BE2C (cell line): ENCODE measurements at regions not wholly inside any gene's neighbourhood (a gene's known extent, or its start where the extent isn't known, plus 50 kb on each side); places are given as distances from the start of the nearest gene placed in this dataset.

Experiments used
- DNase-seq: peaks from one replicate; pipeline ENCODE4 v3.0.0-alpha.2; 2020
- H3K27me3 ChIP-seq: fragments of 250-450 bp; sonication (Bioruptor Pico); 2 replicates; pipeline ENCODE4 v1.5.1; 2020; ENCODE audit warnings: mild to moderate bottlenecking
- H3K36me3 ChIP-seq: fragments of 250-450 bp; sonication (Bioruptor Pico); 2 replicates; pipeline ENCODE4 v1.5.1; 2020; ENCODE audit warnings: mild to moderate bottlenecking
- H3K4me1 ChIP-seq: fragments of 250-450 bp; sonication (Bioruptor Pico); 2 replicates; pipeline ENCODE4 v1.5.1; 2020
- H3K4me3 ChIP-seq: 2 replicates; pipeline ENCODE4 v1.5.1; 2011; ENCODE audit warnings: low read depth, low read length
- H3K9me3 ChIP-seq: fragments of 250-450 bp; sonication (Bioruptor Pico); 2 replicates; pipeline ENCODE4 v1.5.1; 2020
- TF ChIP-seq, protein P1 (sequence below): IDR thresholded peaks from 2 replicates; pipeline ENCODE4 v1.5.1; 2012; ENCODE audit warnings: mild to moderate bottlenecking, low read depth, low read length

DNA sequence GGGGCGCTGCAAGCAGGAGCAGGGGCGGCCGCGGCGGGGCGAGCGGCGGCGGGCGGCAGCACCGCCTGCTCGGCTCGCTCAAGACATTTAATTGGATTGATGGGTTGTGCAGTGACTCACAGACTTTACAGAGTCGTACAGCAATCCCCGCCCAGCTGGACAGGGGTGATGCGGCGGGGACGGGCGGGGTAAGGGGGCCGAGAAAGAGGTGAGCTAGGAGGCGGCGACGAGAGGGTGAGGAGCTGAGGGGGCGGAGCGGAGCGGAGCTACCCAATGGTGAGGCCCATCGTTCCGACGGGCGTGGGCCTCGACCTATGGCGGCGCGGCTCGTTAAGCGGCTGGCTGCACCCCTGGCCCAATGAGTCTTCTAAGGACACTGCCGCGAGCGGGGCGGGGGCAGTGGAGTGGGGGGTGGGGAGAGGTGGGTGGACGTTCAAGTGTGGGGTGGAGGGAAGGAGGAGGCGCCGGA lies 97.1 kb upstream of the SERTAD2 start:
- TF ChIP-seq, protein P1, sequence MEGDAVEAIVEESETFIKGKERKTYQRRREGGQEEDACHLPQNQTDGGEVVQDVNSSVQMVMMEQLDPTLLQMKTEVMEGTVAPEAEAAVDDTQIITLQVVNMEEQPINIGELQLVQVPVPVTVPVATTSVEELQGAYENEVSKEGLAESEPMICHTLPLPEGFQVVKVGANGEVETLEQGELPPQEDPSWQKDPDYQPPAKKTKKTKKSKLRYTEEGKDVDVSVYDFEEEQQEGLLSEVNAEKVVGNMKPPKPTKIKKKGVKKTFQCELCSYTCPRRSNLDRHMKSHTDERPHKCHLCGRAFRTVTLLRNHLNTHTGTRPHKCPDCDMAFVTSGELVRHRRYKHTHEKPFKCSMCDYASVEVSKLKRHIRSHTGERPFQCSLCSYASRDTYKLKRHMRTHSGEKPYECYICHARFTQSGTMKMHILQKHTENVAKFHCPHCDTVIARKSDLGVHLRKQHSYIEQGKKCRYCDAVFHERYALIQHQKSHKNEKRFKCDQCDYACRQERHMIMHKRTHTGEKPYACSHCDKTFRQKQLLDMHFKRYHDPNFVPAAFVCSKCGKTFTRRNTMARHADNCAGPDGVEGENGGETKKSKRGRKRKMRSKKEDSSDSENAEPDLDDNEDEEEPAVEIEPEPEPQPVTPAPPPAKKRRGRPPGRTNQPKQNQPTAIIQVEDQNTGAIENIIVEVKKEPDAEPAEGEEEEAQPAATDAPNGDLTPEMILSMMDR: no peak
- Histone ChIP-seq H3K27me3 (no peaks in the 10 kb centered on the region), H3K9me3 (no peaks in the 10 kb centered on the region), H3K4me1 (peaks cover 4% of the 10 kb centered on the region; the same call in 1 of the 2 replicates), H3K4me3 (peak overlapping the region; percentile 81), H3K36me3 (no peaks in the 10 kb centered on the region)
- DNase-seq: peak; percentile 95

DNA sequence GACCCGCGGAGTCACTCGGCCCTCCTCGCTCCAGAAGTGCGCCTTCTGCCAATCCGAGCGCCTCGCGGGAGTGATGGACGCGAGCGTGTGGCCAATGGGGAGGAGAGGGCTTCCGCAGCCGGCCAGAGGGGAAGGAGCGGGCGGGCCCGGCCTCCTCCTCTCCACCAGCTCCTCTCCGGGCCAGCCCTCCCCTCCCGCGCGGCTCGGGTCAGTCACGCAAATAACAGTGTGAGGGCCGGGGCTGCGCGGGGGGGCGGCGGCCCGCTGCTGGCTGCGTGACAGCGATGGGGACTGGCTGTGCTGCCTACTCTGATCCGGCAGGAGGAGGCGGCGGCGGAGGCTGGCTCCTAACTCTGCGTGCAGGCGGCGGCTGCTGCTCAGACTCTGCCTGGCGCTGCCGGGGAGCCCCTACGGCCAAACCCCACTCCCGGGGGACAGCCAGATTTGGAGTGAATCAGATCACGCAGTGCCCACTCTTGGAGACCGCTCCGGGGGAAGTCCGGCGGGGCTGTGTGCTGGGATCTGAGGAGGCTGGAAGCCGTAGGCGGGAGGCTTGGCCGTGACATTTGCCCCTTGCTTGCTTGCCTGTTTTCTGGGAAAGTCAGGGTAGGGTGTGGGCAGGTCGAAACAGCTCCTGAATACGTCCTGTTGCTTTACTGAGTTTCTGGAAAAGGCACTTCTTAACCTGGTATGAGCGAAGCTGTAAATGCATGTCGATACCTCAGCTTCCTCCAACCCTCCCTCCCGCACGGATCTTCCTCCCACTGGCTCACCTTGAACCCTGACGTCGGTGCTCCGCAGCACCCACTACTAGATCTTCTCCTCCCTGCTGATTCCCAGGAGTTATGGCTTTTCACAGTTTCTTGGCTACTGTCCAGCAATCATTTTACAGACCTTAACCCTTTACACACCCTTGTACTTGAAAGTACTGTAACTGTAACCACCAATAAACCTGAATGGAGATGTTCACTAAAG lies 97.9 kb upstream of the SERTAD2 start:
- peak overlapping the region; percentile 83 for H3K4me3 ChIP-seq
- TF ChIP-seq, protein P1: 0 out of 2 replicates have a peak, but pooled peaks have one; percentile 8
- no peaks in the 10 kb centered on the region for H3K27me3 ChIP-seq
- H3K36me3 ChIP-seq: no peaks in the 10 kb centered on the region
- peaks cover 4% of the 10 kb centered on the region; the same call in 1 of the 2 replicates for H3K4me1 ChIP-seq
- peak; percentile 94 for DNase-seq
- H3K9me3 ChIP-seq: no peaks in the 10 kb centered on the region

DNA sequence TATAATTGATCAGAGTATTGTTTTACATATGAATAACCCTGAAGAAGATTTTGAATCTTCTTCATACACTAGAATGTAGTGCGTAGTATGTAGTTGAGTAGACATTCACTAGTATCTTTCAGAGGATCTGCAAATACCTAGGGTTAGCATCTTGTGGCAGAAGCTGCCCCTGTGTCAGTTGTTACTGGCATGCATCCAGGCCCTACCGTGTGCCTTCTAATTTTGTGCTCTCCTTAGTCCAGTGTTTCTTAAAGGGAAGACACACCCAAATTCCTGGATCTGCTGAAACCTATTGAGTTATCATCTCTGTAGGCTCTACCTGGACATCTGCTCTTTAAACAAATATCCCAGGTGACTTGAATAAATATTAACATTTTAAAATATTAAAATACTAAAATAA lies 99.7 kb upstream of the SERTAD2 start:
- no peak for DNase-seq
- Histone ChIP-seq H3K36me3 (no peaks in the 10 kb centered on the region), H3K4me1 (peaks cover 4% of the 10 kb centered on the region; the same call in 1 of the 2 replicates), H3K4me3 (no peak overlapping the region), H3K9me3 (no peaks in the 10 kb centered on the region), H3K27me3 (no peaks in the 10 kb centered on the region)
- TF ChIP-seq, protein P1: no peak

DNA sequence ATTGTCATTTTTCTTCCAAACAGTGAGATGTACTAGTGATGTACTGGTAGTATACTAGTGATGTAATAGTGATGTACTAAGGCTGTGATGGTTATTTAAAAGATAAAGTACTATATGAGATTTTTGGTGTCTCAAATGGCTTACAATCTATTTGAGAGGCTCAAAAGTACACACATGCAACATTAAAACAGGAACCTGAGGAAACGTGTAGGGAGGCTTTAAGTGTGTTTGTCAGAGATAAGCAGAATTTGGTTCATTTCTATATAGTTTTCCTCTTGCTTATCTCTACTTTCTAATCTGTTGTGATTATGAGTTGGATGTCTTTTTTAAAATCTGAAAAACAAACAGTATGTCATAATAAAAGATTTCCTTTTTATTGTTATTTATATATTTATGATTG lies 100.9 kb upstream of the SERTAD2 start:
- H3K4me3 ChIP-seq: no peak overlapping the region
- TF ChIP-seq, protein P1: no peak
- no peak for DNase-seq
- no peaks in the 10 kb centered on the region for H3K27me3 ChIP-seq
- peaks cover 4% of the 10 kb centered on the region; the same call in 1 of the 2 replicates for H3K4me1 ChIP-seq
- H3K36me3 ChIP-seq: no peaks in the 10 kb centered on the region
- H3K9me3 ChIP-seq: no peaks in the 10 kb centered on the region

DNA sequence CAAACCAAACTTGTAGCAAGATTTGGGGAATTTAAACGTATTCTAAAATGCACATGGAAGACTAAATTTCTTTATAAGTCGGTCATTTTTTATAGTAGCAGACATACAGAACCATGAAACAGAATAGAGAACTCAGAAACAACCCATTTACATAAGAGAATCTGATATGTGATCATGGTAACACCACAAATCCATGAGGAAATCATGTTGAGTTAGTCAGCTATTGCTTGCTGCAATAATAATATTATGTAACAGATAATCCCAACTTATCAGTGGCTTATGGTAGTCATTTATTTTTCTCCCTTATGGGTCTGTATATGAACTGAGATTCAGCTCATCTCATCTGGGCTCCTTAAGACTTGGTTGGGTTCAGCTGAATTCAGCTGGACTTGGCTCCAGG lies 103.4 kb upstream of the SERTAD2 start:
- H3K36me3 ChIP-seq: no peaks in the 10 kb centered on the region
- no peaks in the 10 kb centered on the region for H3K9me3 ChIP-seq
- TF ChIP-seq, protein P1: no peak

DNA sequence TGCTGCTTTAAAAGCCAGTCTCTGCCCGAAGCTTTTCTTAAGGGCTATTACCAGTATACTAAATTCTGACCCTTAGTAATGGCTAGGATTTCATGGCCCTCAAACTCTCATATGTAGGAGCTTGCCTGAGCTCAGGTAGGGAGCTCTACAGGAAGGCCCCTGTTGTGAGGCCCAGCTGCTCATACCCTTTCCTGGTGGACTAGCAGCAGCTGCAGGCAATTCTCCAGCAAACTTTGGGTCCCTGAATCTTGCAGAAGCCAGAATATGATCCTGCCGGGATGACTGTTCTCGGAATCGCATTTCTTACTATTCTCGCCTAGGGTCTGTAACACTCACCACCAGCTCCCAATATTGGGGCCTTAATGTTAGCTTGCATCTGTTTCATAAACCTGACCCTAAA lies 106.4 kb upstream of the SERTAD2 start:
- Histone ChIP-seq H3K27me3 (no peaks in the 10 kb centered on the region), H3K36me3 (no peaks in the 10 kb centered on the region), H3K4me1 (peaks cover 6% of the 10 kb centered on the region; the same call in 1 of the 2 replicates), H3K4me3 (no peak overlapping the region), H3K9me3 (no peaks in the 10 kb centered on the region)
- TF ChIP-seq, protein P1: no peak
- no peak for DNase-seq

More for the DNA sequence above, 103.4 kb upstream of the SERTAD2 start:
- no peak overlapping the region for H3K4me3 ChIP-seq
- H3K27me3 ChIP-seq: no peaks in the 10 kb centered on the region
- DNase-seq: no peak
- H3K4me1 ChIP-seq: peaks cover 3% of the 10 kb centered on the region; the same call in 1 of the 2 replicates
